Psoas muscle (tissue), 7 donors: ENCODE measurements at regions not wholly inside any gene's neighbourhood (a gene's known extent, or its start where the extent isn't known, plus 50 kb on each side); places are given as distances from the start of the nearest gene placed in this dataset.
"Not testable (repeated sequence)": the region's sequence is repeated elsewhere in the genome, so short reads cannot be mapped to it uniquely, and the experiment has no call there.

Experiments used
- ATAC-seq, 4 donors: fragments of 200-7000 bp; cut with Tn5 transposase; one replicate each; pipeline ENCODE4 v1.9.1; 2020; ENCODE audit warnings: moderate library complexity in 3 of 4, mild to moderate bottlenecking in 2 of 4
- DNase-seq, 2 donors: peaks; one replicate each; pipeline ENCODE4 v3.0.0-alpha.2; 2020
- H3K27ac ChIP-seq: fragments of 200-600 bp; one replicate; pipeline ENCODE4 v1.8.0; 2022
- H3K27me3 ChIP-seq, 3 donors: fragments of 200-600 bp in 1 of 3; one replicate each; pipeline versions ENCODE4 v1.6.1 to v1.8.0; 2013 to 2022; ENCODE audit warnings: low read length in 2 of 3, mild to moderate bottlenecking in 2 of 3, moderate library complexity in 1 of 3; ENCODE audit not compliant: insufficient read depth in 3 of 3
- H3K36me3 ChIP-seq, 2 donors: fragments of 200-600 bp in 1 of 2; one replicate each; pipeline versions ENCODE4 v1.6.1 to v1.8.0; 2013 to 2022; ENCODE audit warnings: low read depth in 1 of 2, mild to moderate bottlenecking in 1 of 2, moderate library complexity in 1 of 2; ENCODE audit not compliant: insufficient read depth in 1 of 2
- H3K4me1 ChIP-seq: fragments of 200-600 bp; one replicate; pipeline ENCODE4 v1.8.0; 2022
- H3K4me3 ChIP-seq: fragments of 200-600 bp; one replicate; pipeline ENCODE4 v1.8.0; 2022; ENCODE audit warnings: mild to moderate bottlenecking
- H3K9me3 ChIP-seq: fragments of 200-600 bp; one replicate; pipeline ENCODE4 v1.8.0; 2022
- WGBS, 3 donors: extraction: QIAGEN DNeasy Blood & Tissue Kit; methylation state at CpG; one replicate each; pipeline versions ENCODE4 v1.1.6 to v1.1.7; 2013; 5-methylcytosine and 5-hydroxymethylcytosine counted together
- intact Hi-C, 2 donors: fragments of 100-400 bp; cut with DNase I; formaldehyde crosslinking; loops; one replicate each; pipeline versions ENCODE4 v1.11.0 to v1.14.2; 2022
- TF ChIP-seq, protein P1 (sequence below): fragments of 200-600 bp; IDR thresholded peaks from one replicate; pipeline ENCODE4 v1.8.0; 2022; ENCODE audit warnings: antibody characterized with exemption
- donor health status: healthy with polysubstance abuse.
- donor health status: DM: no; HTN: no; CAD: no; lungs with moderate emphysema.
- donor health status: Bipolar disorder and iron deficiency.
- donor health status: healthy.
- donor health status: DM: yes; HTN: yes; CAD: no.
- donor health status: DM: no; HTN: no; CAD: no.
- donor health status: DM: yes; HTN: yes; CAD: no.

DNA sequence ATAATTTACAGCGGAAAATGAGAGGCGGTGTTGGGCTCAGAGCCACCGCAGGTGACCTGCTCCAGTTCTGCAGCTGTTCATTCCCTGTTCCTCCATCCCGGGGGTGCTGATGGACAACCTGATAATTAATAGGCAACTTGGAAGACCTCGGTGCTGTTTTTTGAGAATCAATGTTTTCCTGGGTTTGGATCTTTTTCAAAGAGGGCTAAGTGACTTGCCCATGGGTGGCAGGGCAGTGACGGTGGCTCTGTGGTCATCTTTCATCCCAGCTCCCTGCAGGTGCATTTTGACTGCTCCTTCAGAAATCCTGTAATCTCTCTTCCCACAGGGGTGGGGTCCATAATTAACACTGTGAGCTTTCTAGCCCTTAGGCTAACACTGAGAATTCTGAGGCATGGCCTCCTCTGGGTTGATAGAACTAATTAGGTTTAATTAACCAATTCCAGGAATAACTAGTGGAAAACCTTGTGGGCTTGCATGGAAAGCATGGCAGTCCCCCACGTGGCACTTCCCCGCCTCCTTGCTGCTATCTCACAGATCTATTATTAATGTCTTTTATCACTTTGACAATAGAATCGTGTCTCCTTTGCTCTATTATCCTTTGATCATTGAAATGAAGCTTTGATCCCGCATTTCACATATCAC, 217.9 kb downstream of the GLRX3 start:
- Histone ChIP-seq H3K36me3 (no peaks in the 10 kb centered on the region), H3K27ac (no peak overlapping the region), H3K4me3 (no peak overlapping the region), H3K9me3 (no peaks in the 10 kb centered on the region), H3K27me3 (no peaks in the 10 kb centered on the region), H3K4me1 (no peaks in the 10 kb centered on the region)
- ATAC-seq = no peak
- intact Hi-C loops = loop anchor here in 1 of 2 donors (10.0 kb wide), 1 partner anchor 581 kb away; no protein-coding TSS in a partner anchor
- DNase-seq = no peak
- TF ChIP-seq, protein P1, sequence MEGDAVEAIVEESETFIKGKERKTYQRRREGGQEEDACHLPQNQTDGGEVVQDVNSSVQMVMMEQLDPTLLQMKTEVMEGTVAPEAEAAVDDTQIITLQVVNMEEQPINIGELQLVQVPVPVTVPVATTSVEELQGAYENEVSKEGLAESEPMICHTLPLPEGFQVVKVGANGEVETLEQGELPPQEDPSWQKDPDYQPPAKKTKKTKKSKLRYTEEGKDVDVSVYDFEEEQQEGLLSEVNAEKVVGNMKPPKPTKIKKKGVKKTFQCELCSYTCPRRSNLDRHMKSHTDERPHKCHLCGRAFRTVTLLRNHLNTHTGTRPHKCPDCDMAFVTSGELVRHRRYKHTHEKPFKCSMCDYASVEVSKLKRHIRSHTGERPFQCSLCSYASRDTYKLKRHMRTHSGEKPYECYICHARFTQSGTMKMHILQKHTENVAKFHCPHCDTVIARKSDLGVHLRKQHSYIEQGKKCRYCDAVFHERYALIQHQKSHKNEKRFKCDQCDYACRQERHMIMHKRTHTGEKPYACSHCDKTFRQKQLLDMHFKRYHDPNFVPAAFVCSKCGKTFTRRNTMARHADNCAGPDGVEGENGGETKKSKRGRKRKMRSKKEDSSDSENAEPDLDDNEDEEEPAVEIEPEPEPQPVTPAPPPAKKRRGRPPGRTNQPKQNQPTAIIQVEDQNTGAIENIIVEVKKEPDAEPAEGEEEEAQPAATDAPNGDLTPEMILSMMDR = no peak
- 48 to 61% (median 53%) methylated on average over 10 of the region's 10 CpGs for WGBS, 3 donors

DNA sequence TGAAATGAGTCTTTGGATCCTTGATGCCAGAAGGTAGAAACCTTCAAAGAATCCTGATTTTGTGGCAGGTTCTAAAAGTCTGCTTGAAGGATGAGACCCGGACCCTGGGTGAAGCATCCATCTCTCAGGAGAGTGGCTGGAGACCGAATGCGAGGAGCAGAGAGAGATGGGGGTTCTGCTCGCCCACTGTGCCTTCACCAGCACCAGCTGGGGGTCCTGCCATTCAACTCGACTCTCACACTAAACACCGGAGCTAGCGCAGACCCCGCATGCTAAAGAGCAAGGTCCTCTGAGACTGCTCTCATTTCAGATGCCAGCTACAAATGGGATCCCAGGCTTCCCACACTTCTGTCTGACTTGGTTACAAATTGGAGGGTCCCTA, 218.4 kb downstream of the GLRX3 start:
- no peaks in the 10 kb centered on the region for H3K4me1 ChIP-seq
- H3K27me3 ChIP-seq = no peaks in the 10 kb centered on the region
- H3K36me3 ChIP-seq = no peaks in the 10 kb centered on the region
- intact Hi-C loops = loop anchor here in 1 of 2 donors (10.0 kb wide), 1 partner anchor 580 kb away; no protein-coding TSS in a partner anchor
- no peak overlapping the region for H3K27ac ChIP-seq
- ATAC-seq (no peak), DNase-seq (no peak)
- H3K4me3 ChIP-seq = no peak overlapping the region
- TF ChIP-seq, protein P1 = no peak
- 82 to 91% (median 85%) methylated on average over 8 of the region's 8 CpGs for WGBS, 3 donors
- no peaks in the 10 kb centered on the region for H3K9me3 ChIP-seq

DNA sequence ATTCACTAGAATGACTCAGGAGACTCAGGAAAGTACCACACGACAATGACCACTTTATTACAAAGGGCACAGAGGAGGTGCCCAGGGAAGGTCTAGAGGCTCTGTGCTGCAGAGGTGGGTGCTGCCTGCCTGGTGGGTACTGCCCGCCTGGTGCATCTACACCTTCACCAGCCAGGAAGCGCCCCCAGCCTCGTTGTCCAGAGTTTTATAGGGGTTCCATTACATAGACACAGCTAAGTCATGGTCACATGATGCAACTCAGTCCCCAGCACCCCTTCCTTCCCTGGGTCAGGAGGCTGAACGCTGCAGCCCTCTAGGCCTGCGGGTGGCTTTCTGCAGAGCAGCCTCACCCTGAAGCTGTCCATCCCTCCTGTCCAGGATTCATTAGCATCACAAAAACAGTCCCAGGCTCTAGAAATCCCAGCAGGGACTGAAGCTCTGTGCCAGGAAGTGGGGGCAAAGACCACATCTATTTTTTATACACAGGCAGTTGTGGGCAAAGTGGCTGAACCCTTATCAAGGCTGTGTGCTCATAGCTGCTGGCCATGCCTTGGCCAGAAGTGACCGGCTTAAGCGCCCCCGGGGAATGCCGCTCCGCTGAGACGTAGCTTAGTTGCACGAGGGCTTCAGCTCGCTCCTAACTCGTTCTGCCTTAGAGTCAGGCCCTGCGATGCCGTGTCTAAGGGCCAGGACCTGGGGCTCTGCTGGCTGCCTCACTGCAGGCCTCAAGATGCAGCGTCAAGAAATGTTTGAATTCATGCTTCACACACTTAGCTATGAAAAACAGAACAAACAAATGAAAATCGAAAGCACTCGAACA, 219.0 kb downstream of the GLRX3 start:
- Histone ChIP-seq H3K4me3 (no peak overlapping the region), H3K4me1 (no peaks in the 10 kb centered on the region), H3K9me3 (no peaks in the 10 kb centered on the region), H3K27ac (no peak overlapping the region), H3K27me3 (no peaks in the 10 kb centered on the region), H3K36me3 (no peaks in the 10 kb centered on the region)
- WGBS, 3 donors = 73 to 76% (median 76%) methylated on average over 20 of the region's 20 CpGs
- TF ChIP-seq, protein P1 = no peak
- DNase-seq (no peak), ATAC-seq (no peak)
- intact Hi-C loops = loop anchor here in 1 of 2 donors (10.0 kb wide), 1 partner anchor 580 kb away; no protein-coding TSS in a partner anchor

DNA sequence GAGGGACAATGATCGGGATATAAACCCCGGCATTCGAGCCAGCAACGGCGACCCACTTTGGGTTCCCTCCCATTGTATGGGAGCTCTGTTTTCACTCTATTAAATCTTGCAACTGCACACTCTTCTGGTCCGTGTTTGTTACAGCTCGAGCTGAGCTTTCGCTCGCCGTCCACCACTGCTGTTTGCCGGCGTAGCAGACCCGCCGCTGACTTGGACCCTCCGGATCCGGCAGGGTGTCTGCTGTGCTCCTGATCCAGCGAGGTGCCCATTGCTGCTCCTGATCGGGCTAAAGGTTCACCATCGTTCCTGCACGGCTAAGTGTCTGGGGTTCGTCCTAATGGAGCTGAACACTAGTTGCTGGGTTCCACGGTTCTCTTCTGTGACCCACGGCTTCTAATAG, 220.2 kb downstream of the GLRX3 start:
- not testable (repeated sequence) for DNase-seq, H3K27me3 ChIP-seq, H3K27ac ChIP-seq, H3K9me3 ChIP-seq, H3K4me3 ChIP-seq, H3K36me3 ChIP-seq, ATAC-seq, H3K4me1 ChIP-seq
- WGBS, 3 donors = 82 to 86% (median 86%) methylated on average over 23 of the region's 23 CpGs
- intact Hi-C loops = loop anchor here in 1 of 2 donors (10.0 kb wide), 1 partner anchor 578 kb away; no protein-coding TSS in a partner anchor

DNA sequence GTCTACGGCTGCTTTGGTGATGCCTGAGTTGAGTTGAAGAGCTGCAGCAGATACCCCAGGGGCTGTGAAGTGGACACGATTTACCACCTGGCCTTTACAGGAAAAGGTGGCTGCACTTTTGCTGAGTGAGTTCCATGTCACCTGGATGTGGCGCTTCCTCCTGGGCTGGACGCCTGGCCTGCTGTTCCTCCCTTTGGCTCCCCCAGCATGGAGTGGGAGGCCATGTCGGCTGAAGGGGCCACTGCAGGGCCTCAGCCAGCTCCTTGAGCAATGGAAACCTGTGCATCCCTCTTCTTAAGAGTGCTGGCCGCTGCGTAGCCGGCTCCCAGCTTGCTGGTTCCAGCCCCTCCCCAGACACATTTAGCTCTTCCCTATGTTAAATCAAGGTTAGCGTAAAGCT, 221.0 kb downstream of the GLRX3 start:
- no peak for ATAC-seq
- DNase-seq = no peak
- intact Hi-C loops = loop anchor here in 1 of 2 donors (10.0 kb wide), 1 partner anchor 578 kb away; no protein-coding TSS in a partner anchor
- Histone ChIP-seq H3K4me3 (no peak overlapping the region), H3K27me3 (peaks cover 0 to 5% (median 0%) of the 10 kb centered on the region in 3 donors), H3K9me3 (no peaks in the 10 kb centered on the region), H3K27ac (no peak overlapping the region), H3K4me1 (no peaks in the 10 kb centered on the region), H3K36me3 (no peaks in the 10 kb centered on the region)
- TF ChIP-seq, protein P1 = no peak
- WGBS, 3 donors = 84 to 93% (median 86%) methylated on average over 9 of the region's 9 CpGs
